Calu3 (cell line): ENCODE measurements at regions not wholly inside any gene's neighbourhood (a gene's known extent, or its start where the extent isn't known, plus 50 kb on each side); places are given as distances from the start of the nearest gene placed in this dataset.

ENCODE experiments used
- BruUV-seq: library from RNA; stranded (reverse); fragments of 400-500 nt; replicated peaks from 2 replicates; lab custom pipeline; 2021; lab: Mats Ljungman, UMichigan
- CTCF ChIA-PET: fragments of 300-600 bp; sonication (Branson Sonifier 250); formaldehyde crosslinking; loops from one replicate; lab custom pipeline; 2022; ENCODE audit warnings: antibody characterized with exemption; lab: Charles Lee
- DNase-seq: peaks from one replicate; pipeline ENCODE4 v3.0.0; 2022
- H3K27ac Mint-ChIP-seq: one replicate; pipeline ENCODE4 v1.8.0; 2022; ENCODE audit warnings: mixed read lengths; ENCODE audit not compliant: unreplicated experiment
- H3K27me3 Mint-ChIP-seq: one replicate; pipeline ENCODE4 v1.8.0; 2022; ENCODE audit warnings: mixed read lengths; ENCODE audit not compliant: unreplicated experiment
- H3K36me3 Mint-ChIP-seq: one replicate; pipeline ENCODE4 v1.8.0; 2022; ENCODE audit warnings: mild to moderate bottlenecking, moderate library complexity, mixed read lengths; ENCODE audit not compliant: insufficient read depth, unreplicated experiment
- H3K4me1 Mint-ChIP-seq: one replicate; pipeline ENCODE4 v1.8.0; 2022; ENCODE audit warnings: mild to moderate bottlenecking, low read depth, mixed read lengths; ENCODE audit not compliant: unreplicated experiment
- H3K4me3 Mint-ChIP-seq: one replicate; pipeline ENCODE4 v1.8.0; 2022; ENCODE audit warnings: mild to moderate bottlenecking, low read depth, moderate library complexity, mixed read lengths; ENCODE audit not compliant: unreplicated experiment
- H3K9me3 Mint-ChIP-seq: one replicate; pipeline ENCODE4 v1.8.0; 2022; ENCODE audit warnings: low read depth, mixed read lengths; ENCODE audit not compliant: unreplicated experiment
- CTCF ChIP-seq: fragments of 200-600 bp; IDR thresholded peaks from one replicate; pipeline ENCODE4 v1.8.0; 2022; ENCODE audit warnings: antibody characterized with exemption; ENCODE audit not compliant: unreplicated experiment
- intact Hi-C: fragments of 100-400 bp; cut with micrococcal nuclease; formaldehyde crosslinking; loops from one replicate; pipeline ENCODE4 v1.10.0; 2022; ENCODE audit not compliant: unreplicated experiment

- H3K4me3 Mint-ChIP-seq: no peak overlapping the region
- no peak for TF ChIP-seq CTCF
- BruUV-seq: no TSS peak
- no peak overlapping the region for H3K27ac Mint-ChIP-seq
- CTCF ChIA-PET: no interaction called here
- intact Hi-C loops: no loop called here
- peaks cover 13% of the 10 kb centered on the region for H3K9me3 Mint-ChIP-seq
- no peaks in the 10 kb centered on the region for H3K36me3 Mint-ChIP-seq
- no peaks in the 10 kb centered on the region for H3K4me1 Mint-ChIP-seq
- DNase-seq: no peak
- H3K27me3 Mint-ChIP-seq: no peaks in the 10 kb centered on the region
Observed at GRCh38 chr5:110951373-110951791, 120.1 kb upstream of the TSLP start.

GRCh38 chr5:110956280-110956912 lies 115.1 kb upstream of the TSLP start:
- Mint-ChIP-seq H3K36me3 (no peaks in the 10 kb centered on the region), H3K27me3 (no peaks in the 10 kb centered on the region), H3K4me1 (no peaks in the 10 kb centered on the region), H3K4me3 (no peak overlapping the region), H3K9me3 (peaks cover 17% of the 10 kb centered on the region), H3K27ac (no peak overlapping the region)
- no peak for TF ChIP-seq CTCF
- intact Hi-C loops: no loop called here
- no peak for DNase-seq
- no TSS peak for BruUV-seq
- CTCF ChIA-PET: interaction anchor here (0.5 kb wide), 1 partner anchor 14 kb away, joined by 4 read pairs; no protein-coding TSS in a partner anchor

GRCh38 chr5:110956913-110957813 lies 114.3 kb upstream of the TSLP start:
- H3K27me3 Mint-ChIP-seq: no peaks in the 10 kb centered on the region
- no peak for DNase-seq
- no peak for TF ChIP-seq CTCF
- no peaks in the 10 kb centered on the region for H3K4me1 Mint-ChIP-seq
- no peak overlapping the region for H3K27ac Mint-ChIP-seq
- no peaks in the 10 kb centered on the region for H3K36me3 Mint-ChIP-seq
- no peak overlapping the region for H3K4me3 Mint-ChIP-seq
- H3K9me3 Mint-ChIP-seq: peaks cover 17% of the 10 kb centered on the region
- no TSS peak for BruUV-seq
- intact Hi-C loops: no loop called here
- CTCF ChIA-PET: no interaction called here

GRCh38 chr5:110957934-110958333 lies 113.6 kb upstream of the TSLP start:
- H3K27me3 Mint-ChIP-seq: no peaks in the 10 kb centered on the region

More at GRCh38 chr5:110957934-110958333, 113.6 kb upstream of the TSLP start:
- Mint-ChIP-seq H3K4me3 (no peak overlapping the region), H3K36me3 (no peaks in the 10 kb centered on the region), H3K4me1 (no peaks in the 10 kb centered on the region), H3K27ac (no peak overlapping the region), H3K9me3 (peaks cover 16% of the 10 kb centered on the region)
- DNase-seq: no peak
- no peak for TF ChIP-seq CTCF
- intact Hi-C loops: no loop called here
- CTCF ChIA-PET: no interaction called here
- BruUV-seq: no TSS peak
